B cell (primary cell): ENCODE measurements at regions not wholly inside any gene's neighbourhood (a gene's known extent, or its start where the extent isn't known, plus 50 kb on each side); places are given as distances from the start of the nearest gene placed in this dataset.

Source experiments
- ATAC-seq: fragments of 200-7000 bp; cut with Tn5 transposase; one replicate; pipeline ENCODE4 v1.10.0; 2021; ENCODE audit warnings: low read depth, mild to moderate bottlenecking, moderate number of reproducible peaks, moderate library complexity
- CTCF ChIA-PET: fragments of 350-600 bp; sonication (Branson Sonifier 250); formaldehyde crosslinking; loops from one replicate; lab custom pipeline; 2021; ENCODE audit warnings: antibody characterized with exemption, inconsistent platforms; lab: Charles Lee
- POLR2A ChIA-PET: fragments of 350-600 bp; sonication (Branson Sonifier 250); formaldehyde crosslinking; loops from one replicate; lab custom pipeline; 2021; ENCODE audit warnings: antibody characterized with exemption; lab: Charles Lee
- DNase-seq: peaks from one replicate; pipeline ENCODE4 v3.0.0; 2013
- H2AFZ ChIP-seq: 2 replicates; pipeline ENCODE4 v1.6.1; 2012; ENCODE audit warnings: mild to moderate bottlenecking, low read depth, low read length; ENCODE audit not compliant: insufficient read depth, poor library complexity, severe bottlenecking
- H3K27ac ChIP-seq, 2 donors: 1 replicate in 1 of 2; 2 replicates in 1 of 2; pipeline ENCODE4 v1.5.1; 2012 to 2013; ENCODE audit warnings: low read length in 2 of 2, mild to moderate bottlenecking in 2 of 2, moderate library complexity in 1 of 2
- H3K27me3 ChIP-seq, 4 experiments: fragments of 200-600 bp in 1 of 4; sonication (generic) in 1 of 4; replicated peaks in 1 of 4; 1 replicate in 2 of 4; 2 replicates in 2 of 4; pipeline versions ENCODE4 v1.6.1 to v1.7.0; 2013 to 2016; ENCODE audit warnings: low read length in 3 of 4, mild to moderate bottlenecking in 2 of 4, mixed read lengths in 1 of 4, moderate library complexity in 1 of 4; ENCODE audit not compliant: insufficient read depth in 4 of 4, control insufficient read depth in 3 of 4; ENCODE audit errors: control extremely low read depth in 1 of 4
- H3K36me3 ChIP-seq, 2 experiments: replicated peaks in 1 of 2; 1 replicate in 1 of 2; 2 replicates in 1 of 2; pipeline versions ENCODE4 v1.6.1 to v1.7.1; 2013; ENCODE audit warnings: low read length in 1 of 2; ENCODE audit not compliant: insufficient read depth in 2 of 2, control insufficient read depth in 1 of 2; ENCODE audit errors: control extremely low read depth in 1 of 2, extremely low read depth in 1 of 2
- H3K4me1 ChIP-seq, 2 donors: fragments of 200-600 bp in 1 of 2; sonication (generic) in 1 of 2; 1 replicate in 1 of 2; 2 replicates in 1 of 2; pipeline versions ENCODE4 v1.5.1 to v1.6.1; 2013 to 2017; ENCODE audit warnings: low read length in 2 of 2; ENCODE audit not compliant: control insufficient read depth in 2 of 2, insufficient read depth in 2 of 2
- H3K4me2 ChIP-seq: replicated peaks from 2 replicates; pipeline ENCODE3; 2012; ENCODE audit warnings: mild to moderate bottlenecking, low read depth, low read length; ENCODE audit not compliant: poor library complexity, severe bottlenecking
- H3K4me3 ChIP-seq, 5 experiments: fragments of 200-600 bp in 1 of 5; sonication (generic) in 1 of 5; 1 replicate in 3 of 5; 2 replicates in 2 of 5; pipeline versions ENCODE4 v1.5.1 to v1.7.0; 2011 to 2016; ENCODE audit warnings: low read length in 4 of 5, mild to moderate bottlenecking in 4 of 5, low read depth in 2 of 5, control low read depth in 1 of 5, moderate library complexity in 1 of 5; ENCODE audit not compliant: insufficient read depth in 1 of 5; ENCODE audit errors: control extremely low read depth in 1 of 5, extremely low read depth in 1 of 5
- H3K79me2 ChIP-seq: fragments of 200-600 bp; sonication (generic); one replicate; pipeline ENCODE4 v1.6.0; 2016; ENCODE audit warnings: low read length; ENCODE audit not compliant: control insufficient read depth, insufficient read depth
- H3K9ac ChIP-seq: fragments of 200-600 bp; sonication (generic); 2 replicates; pipeline ENCODE4 v1.6.1; 2017; ENCODE audit warnings: mild to moderate bottlenecking, low read length, moderate library complexity
- H3K9me3 ChIP-seq, 3 donors: one replicate each; pipeline versions ENCODE4 v1.6.1 to v1.7.1; 2013; ENCODE audit warnings: low read length in 2 of 3; ENCODE audit not compliant: control insufficient read depth in 2 of 3, insufficient read depth in 1 of 3; ENCODE audit errors: control extremely low read depth in 1 of 3
- H4K20me1 ChIP-seq: 2 replicates; pipeline ENCODE4 v1.6.0; 2012; ENCODE audit warnings: mild to moderate bottlenecking, low read length; ENCODE audit not compliant: insufficient read depth, control insufficient read depth, poor library complexity, severe bottlenecking
- H3K27ac Mint-ChIP-seq: one replicate; pipeline ENCODE4 v1.8.0; 2021; ENCODE audit warnings: mixed read lengths
- H3K27me3 Mint-ChIP-seq: one replicate; pipeline ENCODE4 v1.8.0; 2021; ENCODE audit warnings: mixed read lengths
- H3K4me1 Mint-ChIP-seq: one replicate; pipeline ENCODE4 v1.8.0; 2021; ENCODE audit warnings: mixed read lengths
- H3K4me3 Mint-ChIP-seq: one replicate; pipeline ENCODE4 v1.8.0; 2021; ENCODE audit warnings: mixed read lengths
- H3K9me3 Mint-ChIP-seq: one replicate; pipeline ENCODE4 v1.8.0; 2022; ENCODE audit warnings: mixed read lengths; ENCODE audit not compliant: insufficient read depth
- CTCF ChIP-seq: fragments of 200-600 bp; IDR thresholded peaks from one replicate; pipeline ENCODE4 v1.8.0; 2022; ENCODE audit warnings: antibody characterized with exemption, mild to moderate bottlenecking
- EZH2 ChIP-seq: IDR thresholded peaks from 2 replicates; pipeline ENCODE4 v1.6.1; 2012; ENCODE audit warnings: borderline replicate concordance, low read depth, mild to moderate bottlenecking, moderate library complexity, low read length; ENCODE audit not compliant: insufficient read depth, poor library complexity, severe bottlenecking
- WGBS: methylation state at CpG from one replicate; pipeline ENCODE4 v1.1.5; 2013; ENCODE audit warnings: missing lambda C conversion rate; ENCODE audit not compliant: insufficient coverage; 5-methylcytosine and 5-hydroxymethylcytosine counted together
- intact Hi-C: fragments of 100-400 bp; cut with micrococcal nuclease; formaldehyde crosslinking; loops from one replicate; pipeline ENCODE4 v1.10.0; 2022

DNA sequence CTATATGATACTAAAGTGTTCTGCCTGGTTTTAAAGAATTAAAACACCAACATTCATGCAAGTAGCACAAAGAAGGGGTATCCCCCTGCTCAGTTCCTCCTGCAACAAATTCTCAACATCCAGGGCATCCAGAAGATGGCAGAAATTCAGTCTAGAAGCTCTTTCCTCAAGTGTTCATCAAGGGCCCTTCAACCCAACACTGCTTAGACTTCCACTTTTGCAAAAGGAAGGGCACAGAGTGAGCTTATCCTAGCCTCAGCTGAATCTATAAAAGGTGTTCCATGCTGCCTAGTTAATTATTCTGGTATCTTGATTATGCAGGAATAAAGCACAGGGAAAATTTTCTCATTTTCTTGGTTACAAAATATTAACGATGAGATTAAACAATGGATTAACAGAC, 275.8 kb upstream of the CRIM1 start:
- Histone ChIP-seq H3K9ac (no peak overlapping the region), H2AFZ (no peak overlapping the region), H3K27ac (no peak overlapping the region), H3K4me1 (no peaks in the 10 kb centered on the region), H4K20me1 (no peaks in the 10 kb centered on the region), H3K36me3 (no peaks in the 10 kb centered on the region), H3K27me3 (no peaks in the 10 kb centered on the region), H3K9me3 (no peaks in the 10 kb centered on the region), H3K4me2 (no peak overlapping the region), H3K4me3 (no peak overlapping the region), H3K79me2 (no peaks in the 10 kb centered on the region)
- H3K9me3 Mint-ChIP-seq = no peaks in the 10 kb centered on the region
- TF ChIP-seq EZH2 (no peak), CTCF (no peak)
- ChIA-PET POLR2A (no interaction called here), CTCF (no interaction called here)
- WGBS = no CpG with 5 or more reads among the region's 1 CpG
- intact Hi-C loops = no loop called here
- no peak for DNase-seq
- no peaks in the 10 kb centered on the region for H3K4me1 Mint-ChIP-seq
- H3K27ac Mint-ChIP-seq = no peak overlapping the region
- H3K27me3 Mint-ChIP-seq = no peaks in the 10 kb centered on the region
- no peak overlapping the region for H3K4me3 Mint-ChIP-seq
- no peak for ATAC-seq

DNA sequence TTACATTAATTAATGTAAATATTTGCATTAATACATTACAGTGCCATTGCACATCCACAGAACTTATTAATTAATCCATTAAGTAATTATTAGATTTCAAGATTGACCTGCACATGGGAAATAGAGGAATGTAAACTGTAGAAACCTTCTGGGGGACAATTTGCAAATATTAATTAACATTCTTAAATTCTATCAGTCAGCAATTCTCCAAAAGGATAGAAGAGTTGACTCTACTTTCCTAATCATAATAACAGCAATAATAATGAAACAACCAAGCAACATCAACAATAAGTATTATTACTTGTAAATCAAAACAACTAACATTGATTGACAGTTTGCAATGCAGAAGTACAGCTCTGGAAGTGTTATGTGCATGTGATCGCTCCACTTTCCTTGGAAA, 281.6 kb upstream of the CRIM1 start:
- Histone ChIP-seq H3K27ac (no peak overlapping the region), H3K4me3 (no peak overlapping the region), H4K20me1 (no peaks in the 10 kb centered on the region), H3K79me2 (no peaks in the 10 kb centered on the region), H3K27me3 (peaks cover 0 to 2% (median 0%) of the 10 kb centered on the region in 4 experiments), H3K4me1 (no peaks in the 10 kb centered on the region), H3K36me3 (no peaks in the 10 kb centered on the region), H3K4me2 (no peak overlapping the region), H3K9ac (no peak overlapping the region), H2AFZ (no peak overlapping the region), H3K9me3 (peaks cover 0 to 2% (median 0%) of the 10 kb centered on the region in 3 donors)
- Mint-ChIP-seq H3K4me3 (no peak overlapping the region), H3K27ac (no peak overlapping the region), H3K9me3 (no peaks in the 10 kb centered on the region), H3K27me3 (no peaks in the 10 kb centered on the region), H3K4me1 (no peaks in the 10 kb centered on the region)
- ChIA-PET POLR2A (no interaction called here), CTCF (no interaction called here)
- intact Hi-C loops = no loop called here
- DNase-seq = no peak
- TF ChIP-seq EZH2 = no peak
- no peak for TF ChIP-seq CTCF
- ATAC-seq = no peak
- no CpG with 5 or more reads among the region's 1 CpG for WGBS
